Skin of body (tissue), 1 donor: ENCODE measurements at regions not wholly inside any gene's neighbourhood (a gene's known extent, or its start where the extent isn't known, plus 50 kb on each side); places are given as distances from the start of the nearest gene placed in this dataset.

Experiments
- DNase-seq: peaks from one replicate; lab custom pipeline; 2025; lab: John Stamatoyannopoulos, UW

- DNase-seq = no peak
These were observed 396.5 kb downstream of the PRDM5 start for GRCh38 chr4:120526033-120526432.

GRCh38 chr4:120525106-120525505, 397.4 kb downstream of the PRDM5 start:
- no peak for DNase-seq

- no peak for DNase-seq
These were observed 398.3 kb downstream of the PRDM5 start for GRCh38 chr4:120524237-120524636.

- DNase-seq = no peak
These were observed 401.8 kb downstream of the PRDM5 start for GRCh38 chr4:120520761-120521160.

GRCh38 chr4:120517966-120518365, 404.6 kb downstream of the PRDM5 start:
- DNase-seq = no peak

GRCh38 chr4:120509719-120510118, 412.8 kb downstream of the PRDM5 start:
- no peak for DNase-seq

- no peak for DNase-seq
These were observed 413.3 kb downstream of the PRDM5 start for GRCh38 chr4:120509222-120509621.

- DNase-seq = no peak
These were observed 414.5 kb downstream of the PRDM5 start for GRCh38 chr4:120508036-120508435.

GRCh38 chr4:120506536-120506935, 416.0 kb downstream of the PRDM5 start:
- DNase-seq = no peak

GRCh38 chr4:120498678-120499077, 423.8 kb downstream of the PRDM5 start:
- no peak for DNase-seq

- DNase-seq = peak; percentile 87
These were observed 424.8 kb upstream of the MAD2L1 start for GRCh38 chr4:120491481-120491880.

- peak; percentile 95 for DNase-seq
These were observed 415.1 kb upstream of the MAD2L1 start for GRCh38 chr4:120481756-120482155.

GRCh38 chr4:120472447-120473131, 405.9 kb upstream of the MAD2L1 start:
- no peak for DNase-seq

GRCh38 chr4:120466429-120466828, 399.8 kb upstream of the MAD2L1 start:
- no peak for DNase-seq

GRCh38 chr4:120454788-120455187, 388.1 kb upstream of the MAD2L1 start:
- no peak for DNase-seq

- DNase-seq = no peak
These were observed 385.9 kb upstream of the MAD2L1 start for GRCh38 chr4:120452536-120452935.

- DNase-seq = no peak
These were observed 385.4 kb upstream of the MAD2L1 start for GRCh38 chr4:120452001-120452400.

- peak; percentile 53 for DNase-seq
These were observed 381.1 kb upstream of the MAD2L1 start for GRCh38 chr4:120447774-120448173.

GRCh38 chr4:120446051-120446567, 379.5 kb upstream of the MAD2L1 start:
- DNase-seq = no peak

- no peak for DNase-seq
These were observed 378.5 kb upstream of the MAD2L1 start for GRCh38 chr4:120445186-120445585.

GRCh38 chr4:120443116-120443515, 376.5 kb upstream of the MAD2L1 start:
- DNase-seq = peak; percentile 76

- no peak for DNase-seq
These were observed 374.1 kb upstream of the MAD2L1 start for GRCh38 chr4:120440730-120441129.

GRCh38 chr4:120435179-120435578, 368.5 kb upstream of the MAD2L1 start:
- no peak for DNase-seq

- no peak for DNase-seq
These were observed 368.1 kb upstream of the MAD2L1 start for GRCh38 chr4:120434756-120435155.
